AG10803 (cell line): ENCODE measurements at regions not wholly inside any gene's neighbourhood (a gene's known extent, or its start where the extent isn't known, plus 50 kb on each side); places are given as distances from the start of the nearest gene placed in this dataset.
"Not testable (repeated sequence)": the region's sequence is repeated elsewhere in the genome, so short reads cannot be mapped to it uniquely, and the experiment has no call there.

ENCODE experiments used
- DNase-seq: peaks from one replicate; pipeline ENCODE4 v3.0.0; 2010; ENCODE audit warnings: low read depth
- H3K4me3 ChIP-seq: 2 replicates; pipeline ENCODE4 v1.5.1; 2011; ENCODE audit warnings: mild to moderate bottlenecking, low read length, control low read depth
- CTCF ChIP-seq: conservative IDR thresholded peaks from 2 replicates; pipeline ENCODE4 v1.5.1; 2011; ENCODE audit warnings: mild to moderate bottlenecking, low read length, control low read depth, inconsistent platforms

DNA sequence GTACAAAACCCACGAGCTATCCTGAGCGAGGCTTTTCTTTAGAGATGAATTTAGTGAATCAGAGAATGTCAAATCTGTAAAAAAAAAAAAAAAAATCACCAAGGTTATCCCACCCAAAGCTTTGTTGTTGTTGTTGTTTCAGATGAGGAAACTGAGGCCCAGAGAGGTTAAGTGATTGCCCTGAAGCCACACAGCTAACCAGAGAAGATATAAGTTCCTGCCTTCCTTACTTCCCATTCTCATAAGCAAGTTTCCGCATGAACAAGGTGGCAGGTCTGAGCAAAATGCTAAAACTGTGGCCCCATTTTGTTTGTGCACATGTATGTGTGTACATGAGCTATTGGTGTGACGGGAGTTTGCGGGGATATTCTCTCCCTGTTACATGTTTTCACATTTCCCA is 352.1 kb upstream of the ZFHX3 start:
- TF ChIP-seq CTCF: no peak
- DNase-seq: no peak
- H3K4me3 ChIP-seq: no peak overlapping the region

DNA sequence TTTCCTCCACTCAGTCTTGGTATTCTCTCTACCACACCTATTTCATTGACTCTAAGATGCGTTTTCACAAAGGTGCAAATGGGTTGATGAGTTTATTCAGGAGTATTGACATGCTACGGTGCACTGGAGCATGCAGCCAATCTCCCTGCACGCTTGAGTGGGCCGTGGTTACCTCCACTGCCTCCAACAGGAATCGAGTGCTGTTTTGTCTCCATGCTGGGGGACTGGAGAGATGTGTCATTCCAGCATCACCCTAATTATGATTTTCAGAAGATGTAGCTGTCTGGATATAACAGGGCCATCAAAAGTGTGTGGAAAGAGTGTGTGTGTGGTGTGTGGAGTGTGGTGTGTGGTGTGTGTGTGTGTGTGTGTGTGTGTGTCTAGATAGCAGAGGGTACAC is 351.6 kb upstream of the ZFHX3 start:
- no peak for DNase-seq
- no peak for TF ChIP-seq CTCF
- no peak overlapping the region for H3K4me3 ChIP-seq

DNA sequence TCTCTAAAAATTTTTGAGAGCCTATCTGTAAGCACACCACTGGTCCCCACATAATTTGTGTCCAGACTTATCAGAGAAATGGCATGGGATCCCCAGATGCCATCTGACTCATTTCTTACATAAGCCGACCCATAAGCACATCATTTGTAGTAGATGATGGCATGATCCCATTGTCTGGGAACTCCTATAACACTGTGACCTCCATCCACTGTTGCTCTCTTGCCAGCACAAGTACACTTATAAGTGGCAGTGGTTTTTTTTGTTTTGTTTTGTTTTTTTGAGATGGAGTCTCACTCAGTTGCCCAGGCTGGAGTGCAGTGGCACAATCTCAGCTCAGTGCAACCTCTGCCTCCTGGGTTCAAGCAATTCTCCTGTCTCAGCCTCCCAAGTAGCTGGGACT is 350.7 kb upstream of the ZFHX3 start:
- not testable (repeated sequence) for H3K4me3 ChIP-seq, DNase-seq

- DNase-seq: no peak
- no peak for TF ChIP-seq CTCF
- H3K4me3 ChIP-seq: no peak overlapping the region
These were observed 348.6 kb upstream of the ZFHX3 start for GRCh38 chr16:73396556-73396955.

- no peak overlapping the region for H3K4me3 ChIP-seq
- TF ChIP-seq CTCF: no peak
- peak; percentile 38 for DNase-seq
These were observed 343.0 kb upstream of the ZFHX3 start for GRCh38 chr16:73390936-73391335.

DNA sequence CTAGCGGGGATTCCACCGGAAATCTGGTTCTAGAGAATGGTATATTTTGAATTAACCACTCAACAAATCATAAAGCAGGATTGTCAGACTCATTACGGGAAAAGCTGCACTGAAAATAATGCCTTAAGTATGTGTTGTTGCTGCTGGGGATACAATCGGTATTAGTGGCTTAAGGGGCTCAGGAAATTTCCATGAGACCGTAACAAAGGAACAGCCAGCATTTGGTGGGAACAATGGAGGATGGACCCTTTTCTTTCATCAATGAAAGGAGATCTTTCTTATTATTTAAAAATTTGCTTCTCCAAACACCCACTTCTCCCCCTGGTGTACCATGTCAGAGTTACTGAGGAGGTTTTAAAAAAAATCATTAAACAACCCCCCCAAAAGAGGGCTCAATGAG is 342.6 kb upstream of the ZFHX3 start:
- DNase-seq: no peak
- no peak for TF ChIP-seq CTCF
- no peak overlapping the region for H3K4me3 ChIP-seq

DNA sequence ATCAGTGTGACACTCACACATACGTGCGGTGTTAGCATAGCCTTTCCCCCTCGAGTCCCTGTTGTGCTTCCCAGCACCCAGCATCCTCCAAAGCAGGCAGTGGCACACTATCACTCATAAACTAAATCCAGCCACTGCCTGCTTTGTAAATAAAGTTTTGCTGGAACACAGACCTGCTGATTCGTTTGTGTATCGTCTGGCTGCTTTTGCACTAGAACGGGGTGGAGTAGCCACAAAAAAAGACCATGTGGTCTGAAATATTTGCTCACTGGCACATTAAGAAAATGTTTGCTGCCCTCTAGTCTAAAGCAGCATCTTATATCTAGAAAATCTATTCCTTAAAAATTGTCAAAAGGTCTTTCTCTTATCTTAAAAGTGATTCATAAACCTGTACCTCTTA is 341.2 kb upstream of the ZFHX3 start:
- TF ChIP-seq CTCF: no peak
- DNase-seq: no peak
- no peak overlapping the region for H3K4me3 ChIP-seq

DNA sequence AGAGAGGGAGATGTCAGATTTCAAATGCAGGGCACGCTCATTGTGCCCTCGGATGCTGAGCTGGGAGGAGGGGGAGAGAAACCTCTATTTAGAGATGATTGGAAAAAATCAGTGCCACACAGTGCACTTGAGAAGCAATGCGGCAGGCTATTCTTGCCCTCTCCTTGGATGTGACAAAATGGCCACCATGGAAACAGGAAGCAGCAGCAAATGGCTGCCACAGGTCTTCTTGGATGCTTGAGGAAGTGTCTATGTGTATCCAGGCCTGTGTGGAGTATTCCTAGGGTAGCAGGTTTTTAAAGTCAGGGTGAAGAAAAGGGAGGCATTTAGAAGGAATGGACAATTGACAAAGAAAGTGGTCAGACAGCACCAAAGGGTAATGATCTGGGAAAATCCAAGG is 340.1 kb upstream of the ZFHX3 start:
- H3K4me3 ChIP-seq: no peak overlapping the region
- no peak for DNase-seq
- TF ChIP-seq CTCF: no peak
